ENCODE measurements at regions not wholly inside any gene's neighbourhood (a gene's known extent, or its start where the extent isn't known, plus 50 kb on each side); places are given as distances from the start of the nearest gene placed in this dataset.
"Not testable (repeated sequence)": the region's sequence is repeated elsewhere in the genome, so short reads cannot be mapped to it uniquely, and the experiment has no call there.

DNA sequence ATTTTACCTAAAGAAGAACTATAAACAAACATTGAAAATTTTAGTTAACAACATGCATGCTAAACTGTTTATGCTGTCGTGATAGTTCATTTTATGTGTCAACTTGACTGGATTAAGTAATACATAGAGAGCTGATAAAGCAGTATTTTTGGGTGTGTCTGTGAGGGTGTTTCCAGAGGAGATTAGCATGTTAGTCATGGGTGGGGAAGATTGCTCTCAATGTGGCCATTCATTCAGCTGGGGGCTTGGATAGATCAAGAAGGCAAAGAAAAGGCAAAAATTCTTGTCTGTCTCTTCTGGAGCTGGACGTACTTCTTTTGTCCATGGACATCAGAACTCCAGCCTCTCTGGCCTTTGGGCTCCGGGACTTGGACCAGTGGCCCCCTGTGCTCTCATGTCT lies 172.9 kb upstream of the SEMA3E start:
- no peak overlapping the region for H3K27ac ChIP-seq (ENCODE audit: low read depth, low read length)
- Mint-ChIP-seq H3K27ac (no peak overlapping the region), H3K9me3 (peaks cover 0 to 27% (median 14%) of the 10 kb centered on the region in 5 donors), H3K4me1 (no peaks in the 10 kb centered on the region), H3K36me3 (no peaks in the 10 kb centered on the region), H3K27me3 (peaks cover 0 to 2% of the 10 kb centered on the region in 2 donors), H3K4me3 (no peak overlapping the region)
- ChIA-PET CTCF (no interaction called here), POLR2A (no interaction called here)
- no peaks in the 10 kb centered on the region for H3K36me3 ChIP-seq (ENCODE audit: insufficient read depth, low read length)
- no peak overlapping the region for H3K4me3 ChIP-seq (ENCODE audit: low read length)
- no peaks in the 10 kb centered on the region for H3K4me1 ChIP-seq (ENCODE audit: insufficient read depth, low read length)
- H3K9me3 ChIP-seq (ENCODE audit: low read length): no peaks in the 10 kb centered on the region
- H3K27me3 ChIP-seq (ENCODE audit: insufficient read depth, low read length, poor library complexity, severe bottlenecking): no peaks in the 10 kb centered on the region
- no peak for DNase-seq

DNA sequence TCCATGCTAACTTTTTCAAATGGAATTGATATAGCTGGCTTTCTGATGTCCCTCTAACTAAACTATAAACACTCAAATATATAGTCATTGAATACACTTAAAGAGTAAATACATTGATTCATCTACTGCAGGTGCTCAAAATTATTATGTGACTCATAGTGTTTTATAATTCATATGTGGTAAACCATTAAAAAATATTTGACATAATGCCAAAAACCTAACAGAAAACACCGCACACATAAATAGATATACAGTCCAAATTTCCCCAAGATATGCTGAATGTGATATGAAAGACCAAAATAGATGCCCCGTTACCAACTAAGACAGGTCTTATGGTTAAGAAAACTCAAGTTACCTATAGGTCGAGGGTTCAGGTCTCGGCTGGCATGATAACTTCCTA lies 171.7 kb upstream of the SEMA3E start:
- H3K4me3 ChIP-seq (ENCODE audit: low read length): no peak overlapping the region
- ChIA-PET CTCF (no interaction called here), POLR2A (no interaction called here)
- Mint-ChIP-seq H3K27me3 (peaks cover 0 to 2% of the 10 kb centered on the region in 2 donors), H3K9me3 (peaks cover 0 to 27% (median 14%) of the 10 kb centered on the region in 5 donors), H3K4me3 (no peak overlapping the region), H3K4me1 (no peaks in the 10 kb centered on the region), H3K36me3 (no peaks in the 10 kb centered on the region), H3K27ac (no peak overlapping the region)
- H3K27ac ChIP-seq (ENCODE audit: low read depth, low read length): no peak overlapping the region
- no peak for DNase-seq
- no peaks in the 10 kb centered on the region for H3K36me3 ChIP-seq (ENCODE audit: insufficient read depth, low read length)
- no peaks in the 10 kb centered on the region for H3K4me1 ChIP-seq (ENCODE audit: insufficient read depth, low read length)
- H3K27me3 ChIP-seq (ENCODE audit: insufficient read depth, low read length, poor library complexity, severe bottlenecking): no peaks in the 10 kb centered on the region
- H3K9me3 ChIP-seq (ENCODE audit: low read length): no peaks in the 10 kb centered on the region

DNA sequence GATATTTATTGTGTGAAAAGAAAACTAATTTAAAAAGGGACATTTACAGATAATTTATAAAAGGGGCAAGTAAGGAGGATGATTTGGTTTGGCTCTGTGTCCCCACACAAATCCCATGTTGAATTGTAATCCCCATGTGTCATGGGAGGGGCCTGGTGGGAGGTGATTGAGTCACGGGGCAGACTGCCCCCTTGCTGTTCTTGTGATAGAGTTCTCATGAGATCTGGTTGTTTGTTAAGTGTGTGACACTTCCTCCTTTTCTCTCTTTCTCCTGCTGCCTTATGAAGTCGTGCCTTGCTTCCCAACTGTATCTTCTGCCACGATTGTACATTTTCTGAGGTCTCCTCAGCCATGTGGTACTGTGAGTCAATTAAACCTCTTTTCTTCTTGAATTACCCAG lies 171.0 kb upstream of the SEMA3E start:
- Histone ChIP-seq H3K27me3 (ENCODE audit: insufficient read depth, low read length, poor library complexity, severe bottlenecking) (no peaks in the 10 kb centered on the region), H3K27ac (ENCODE audit: low read depth, low read length) (no peak overlapping the region), H3K4me1 (ENCODE audit: insufficient read depth, low read length) (no peaks in the 10 kb centered on the region), H3K36me3 (ENCODE audit: insufficient read depth, low read length) (no peaks in the 10 kb centered on the region), H3K4me3 (ENCODE audit: low read length) (no peak overlapping the region), H3K9me3 (ENCODE audit: low read length) (no peaks in the 10 kb centered on the region)
- Mint-ChIP-seq H3K9me3 (peaks cover 0 to 27% (median 14%) of the 10 kb centered on the region in 5 donors), H3K36me3 (no peaks in the 10 kb centered on the region), H3K27me3 (peaks cover 0 to 2% of the 10 kb centered on the region in 2 donors), H3K4me3 (no peak overlapping the region), H3K27ac (no peak overlapping the region), H3K4me1 (no peaks in the 10 kb centered on the region)
- POLR2A ChIA-PET: no interaction called here
- CTCF ChIA-PET: no interaction called here
- no peak for DNase-seq

DNA sequence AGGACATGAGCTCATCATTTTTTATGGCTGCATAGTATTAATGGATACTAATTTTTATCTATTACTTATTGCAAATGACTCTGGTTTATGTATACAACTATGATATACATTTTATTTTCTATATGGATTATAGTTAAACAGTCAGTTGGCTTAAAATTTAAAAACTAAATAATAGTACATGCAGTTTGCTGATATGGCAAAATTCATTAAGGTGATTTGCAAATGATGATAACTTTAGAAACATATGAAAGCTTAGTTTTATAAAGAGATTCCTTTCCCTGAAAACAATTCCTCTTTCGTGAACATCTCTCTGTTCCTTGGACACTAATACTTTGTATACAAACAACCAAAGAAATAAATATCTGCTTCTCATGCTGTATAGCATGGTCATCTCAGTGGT lies 165.5 kb upstream of the SEMA3E start:
- Histone ChIP-seq H3K4me3 (ENCODE audit: low read length) (no peak overlapping the region), H3K4me1 (ENCODE audit: insufficient read depth, low read length) (no peaks in the 10 kb centered on the region), H3K27ac (ENCODE audit: low read depth, low read length) (no peak overlapping the region), H3K36me3 (ENCODE audit: insufficient read depth, low read length) (no peaks in the 10 kb centered on the region), H3K9me3 (ENCODE audit: low read length) (no peaks in the 10 kb centered on the region), H3K27me3 (ENCODE audit: insufficient read depth, low read length, poor library complexity, severe bottlenecking) (no peaks in the 10 kb centered on the region)
- Mint-ChIP-seq H3K27me3 (peaks cover 0 to 2% of the 10 kb centered on the region in 2 donors), H3K27ac (no peak overlapping the region), H3K4me3 (no peak overlapping the region), H3K4me1 (no peaks in the 10 kb centered on the region), H3K9me3 (peaks cover 0 to 18% (median 8%) of the 10 kb centered on the region in 5 donors), H3K36me3 (no peaks in the 10 kb centered on the region)
- ChIA-PET POLR2A (no interaction called here), CTCF (no interaction called here)
- no peak for DNase-seq

DNA sequence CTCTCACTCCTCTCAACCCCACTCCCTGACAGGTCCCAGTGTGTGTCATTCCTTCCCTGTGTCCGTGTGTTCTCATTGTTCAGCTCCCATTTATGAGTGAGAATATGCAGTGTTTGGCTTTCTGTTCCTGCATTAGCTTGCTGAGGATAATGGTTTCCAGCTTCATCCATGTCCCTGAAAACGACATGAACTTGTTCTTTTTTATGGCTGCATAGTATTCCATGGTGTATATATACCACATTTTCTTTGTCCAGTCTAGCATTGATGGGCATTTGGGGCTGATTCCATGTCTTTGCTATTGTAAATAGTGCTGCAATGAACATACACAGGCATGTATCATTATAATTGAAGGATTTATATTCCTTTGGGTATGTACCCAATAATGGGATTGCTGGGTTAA lies 163.6 kb upstream of the SEMA3E start:
- H3K9me3 ChIP-seq (ENCODE audit: low read length); H3K4me1 ChIP-seq (ENCODE audit: insufficient read depth, low read length); H3K27ac Mint-ChIP-seq; H3K4me3 ChIP-seq (ENCODE audit: low read length); H3K27ac ChIP-seq (ENCODE audit: low read depth, low read length); CTCF ChIA-PET; POLR2A ChIA-PET; H3K27me3 Mint-ChIP-seq; H3K27me3 ChIP-seq (ENCODE audit: insufficient read depth, low read length, poor library complexity, severe bottlenecking); DNase-seq; H3K36me3 Mint-ChIP-seq; H3K36me3 ChIP-seq (ENCODE audit: insufficient read depth, low read length); H3K4me1 Mint-ChIP-seq; H3K4me3 Mint-ChIP-seq: not testable (repeated sequence)
- H3K9me3 Mint-ChIP-seq: peaks cover 0 to 26% (median 8%) of the 10 kb centered on the region in 5 donors

DNA sequence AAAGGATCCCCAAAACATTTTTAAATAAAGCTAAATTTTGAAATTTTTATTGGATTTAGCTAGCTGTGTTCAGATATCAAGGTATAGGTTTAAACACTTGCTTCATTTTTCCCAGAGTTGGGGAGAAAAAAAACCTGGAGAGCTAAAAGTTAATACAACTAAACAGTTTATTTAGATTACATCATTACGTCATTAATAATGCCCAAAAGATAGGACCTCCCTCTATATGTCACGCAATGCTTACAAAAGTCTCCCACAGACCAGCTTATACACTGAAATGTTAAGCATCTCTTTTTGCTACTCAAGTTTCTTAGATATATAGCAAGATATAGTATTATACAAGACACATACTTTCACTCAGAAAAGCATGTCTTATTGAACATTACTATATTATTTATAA lies 160.0 kb upstream of the SEMA3E start:
- no peak overlapping the region for H3K27ac Mint-ChIP-seq
- H3K27me3 ChIP-seq (ENCODE audit: insufficient read depth, low read length, poor library complexity, severe bottlenecking): no peaks in the 10 kb centered on the region
- H3K4me3 ChIP-seq (ENCODE audit: low read length): no peak overlapping the region
- H3K9me3 Mint-ChIP-seq: peaks cover 0 to 32% (median 4%) of the 10 kb centered on the region in 5 donors
- ChIA-PET POLR2A (no interaction called here), CTCF (no interaction called here)
- no peaks in the 10 kb centered on the region for H3K4me1 ChIP-seq (ENCODE audit: insufficient read depth, low read length)
- H3K4me1 Mint-ChIP-seq: no peaks in the 10 kb centered on the region
- no peaks in the 10 kb centered on the region for H3K27me3 Mint-ChIP-seq
- no peak for DNase-seq
- H3K27ac ChIP-seq (ENCODE audit: low read depth, low read length): no peak overlapping the region
- H3K36me3 Mint-ChIP-seq: no peaks in the 10 kb centered on the region
- H3K36me3 ChIP-seq (ENCODE audit: insufficient read depth, low read length): no peaks in the 10 kb centered on the region
- H3K4me3 Mint-ChIP-seq: no peak overlapping the region
- H3K9me3 ChIP-seq (ENCODE audit: low read length): no peaks in the 10 kb centered on the region

DNA sequence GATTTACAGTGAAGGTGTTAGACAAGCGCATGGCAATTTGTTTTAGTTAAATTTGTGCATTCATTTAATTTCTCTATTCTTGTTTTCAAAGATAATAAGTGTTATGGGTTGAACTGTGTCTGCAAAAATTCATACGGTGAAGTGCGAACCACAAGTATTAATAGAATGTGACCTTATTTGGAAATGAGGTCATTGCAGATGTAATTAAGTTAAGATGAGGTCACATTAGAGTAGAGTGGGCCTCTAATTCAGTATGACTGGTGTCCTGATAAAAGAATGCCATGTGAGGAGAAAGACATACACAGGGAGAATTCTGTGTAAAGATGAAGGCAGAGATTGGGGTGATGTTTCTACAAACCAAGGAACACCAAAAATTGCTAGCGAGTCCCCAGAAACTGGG lies 158.8 kb upstream of the SEMA3E start:
- DNase-seq: no peak
- Mint-ChIP-seq H3K4me3 (no peak overlapping the region), H3K36me3 (no peaks in the 10 kb centered on the region), H3K4me1 (no peaks in the 10 kb centered on the region), H3K27ac (no peak overlapping the region), H3K9me3 (peaks cover 0 to 33% (median 4%) of the 10 kb centered on the region in 5 donors), H3K27me3 (no peaks in the 10 kb centered on the region)
- no peak overlapping the region for H3K27ac ChIP-seq (ENCODE audit: low read depth, low read length)
- no peaks in the 10 kb centered on the region for H3K36me3 ChIP-seq (ENCODE audit: insufficient read depth, low read length)
- H3K4me3 ChIP-seq (ENCODE audit: low read length): no peak overlapping the region
- H3K4me1 ChIP-seq (ENCODE audit: insufficient read depth, low read length): no peaks in the 10 kb centered on the region
- POLR2A ChIA-PET: no interaction called here
- H3K9me3 ChIP-seq (ENCODE audit: low read length): no peaks in the 10 kb centered on the region
- CTCF ChIA-PET: no interaction called here
- H3K27me3 ChIP-seq (ENCODE audit: insufficient read depth, low read length, poor library complexity, severe bottlenecking): no peaks in the 10 kb centered on the region

DNA sequence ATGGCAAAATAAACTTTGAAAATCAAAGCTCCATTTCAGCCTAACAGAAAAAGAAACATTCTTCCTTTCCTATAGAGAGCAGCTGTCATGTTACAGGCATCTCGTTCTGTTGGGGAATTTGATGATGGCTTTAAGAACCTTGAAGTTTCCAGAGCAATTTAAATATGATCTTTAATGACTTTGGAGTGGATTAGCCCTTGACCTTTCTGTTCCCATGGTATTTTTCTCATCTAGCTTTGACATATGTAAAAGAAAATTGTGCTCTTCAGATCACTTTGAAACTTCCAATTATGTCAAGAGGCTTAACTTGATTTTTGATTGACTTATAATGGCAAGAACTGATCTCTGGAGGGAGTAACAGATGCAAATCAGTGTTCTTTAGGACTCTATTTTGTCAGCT lies 157.6 kb upstream of the SEMA3E start:
- H3K4me3 ChIP-seq (ENCODE audit: low read length): no peak overlapping the region
- no peaks in the 10 kb centered on the region for H3K9me3 ChIP-seq (ENCODE audit: low read length)
- H3K36me3 ChIP-seq (ENCODE audit: insufficient read depth, low read length): no peaks in the 10 kb centered on the region
- H3K27me3 ChIP-seq (ENCODE audit: insufficient read depth, low read length, poor library complexity, severe bottlenecking): no peaks in the 10 kb centered on the region
- H3K4me1 ChIP-seq (ENCODE audit: insufficient read depth, low read length): no peaks in the 10 kb centered on the region
- CTCF ChIA-PET: no interaction called here
- no peak for DNase-seq
- no peaks in the 10 kb centered on the region for H3K36me3 Mint-ChIP-seq
- H3K27ac Mint-ChIP-seq: no peak overlapping the region
- H3K4me3 Mint-ChIP-seq: no peak overlapping the region
- peaks cover 0 to 34% (median 6%) of the 10 kb centered on the region in 5 donors for H3K9me3 Mint-ChIP-seq
- H3K27ac ChIP-seq (ENCODE audit: low read depth, low read length): no peak overlapping the region
- POLR2A ChIA-PET: no interaction called here
- no peaks in the 10 kb centered on the region for H3K4me1 Mint-ChIP-seq
- H3K27me3 Mint-ChIP-seq: no peaks in the 10 kb centered on the region

DNA sequence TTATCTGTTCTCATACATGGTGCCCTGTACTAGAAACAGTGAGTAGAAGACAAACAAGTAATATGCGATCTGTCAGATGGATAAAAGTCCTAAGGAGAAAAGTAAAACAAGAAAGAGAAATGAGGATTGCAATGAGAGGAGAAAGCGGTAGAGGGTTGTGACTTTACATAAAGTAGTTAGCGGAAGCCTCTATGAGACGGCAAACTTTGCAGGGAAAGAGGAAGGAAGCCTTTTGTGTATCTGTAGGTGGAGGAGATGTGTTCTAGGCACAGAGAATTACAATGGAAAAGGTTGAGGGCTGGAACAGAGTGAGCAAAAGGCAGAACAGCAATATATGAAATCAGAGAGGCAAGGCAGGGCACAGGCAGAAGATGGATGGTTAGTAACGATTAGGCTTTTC lies 150.4 kb upstream of the SEMA3E start:
- no peaks in the 10 kb centered on the region for H3K4me1 Mint-ChIP-seq
- no peaks in the 10 kb centered on the region for H3K27me3 Mint-ChIP-seq
- H3K4me1 ChIP-seq (ENCODE audit: insufficient read depth, low read length): no peaks in the 10 kb centered on the region
- H3K36me3 ChIP-seq (ENCODE audit: insufficient read depth, low read length): no peaks in the 10 kb centered on the region
- no peaks in the 10 kb centered on the region for H3K9me3 ChIP-seq (ENCODE audit: low read length)
- no peak for DNase-seq
- H3K27ac Mint-ChIP-seq: no peak overlapping the region
- CTCF ChIA-PET: no interaction called here
- no peak overlapping the region for H3K27ac ChIP-seq (ENCODE audit: low read depth, low read length)
- H3K9me3 Mint-ChIP-seq: peaks cover 0 to 25% (median 8%) of the 10 kb centered on the region in 5 donors
- H3K27me3 ChIP-seq (ENCODE audit: insufficient read depth, low read length, poor library complexity, severe bottlenecking): no peaks in the 10 kb centered on the region
- no peak overlapping the region for H3K4me3 ChIP-seq (ENCODE audit: low read length)
- POLR2A ChIA-PET: no interaction called here
- no peak overlapping the region for H3K4me3 Mint-ChIP-seq
- no peaks in the 10 kb centered on the region for H3K36me3 Mint-ChIP-seq
